Natural killer cell (primary cell): ENCODE measurements at regions not wholly inside any gene's neighbourhood (a gene's known extent, or its start where the extent isn't known, plus 50 kb on each side); places are given as distances from the start of the nearest gene placed in this dataset.

Experiments used
- ATAC-seq, 3 donors: fragments of 150-1000 bp in 2 of 3; fragments of 200-7000 bp in 1 of 3; cut with Tn5 transposase; 1 replicate in 1 of 3; 2 replicates in 2 of 3; pipeline ENCODE4 v1.10.0; 2021; ENCODE audit warnings: mild to moderate bottlenecking in 2 of 3, moderate library complexity in 2 of 3
- DNase-seq, 2 donors: peaks; one replicate each; pipeline versions ENCODE4 v3.0.0 to v3.0.0-alpha.2; 2013 to 2021; ENCODE audit warnings: mixed read lengths in 1 of 2
- H3K27ac ChIP-seq: one replicate; pipeline ENCODE4 v1.5.1; 2013; ENCODE audit warnings: mild to moderate bottlenecking, low read length
- H3K27me3 ChIP-seq: one replicate; pipeline ENCODE4 v1.6.1; 2013; ENCODE audit warnings: low read length; ENCODE audit not compliant: control insufficient read depth, insufficient read depth
- H3K36me3 ChIP-seq: one replicate; pipeline ENCODE4 v1.6.1; 2013; ENCODE audit warnings: low read length; ENCODE audit not compliant: control insufficient read depth, insufficient read depth
- H3K4me1 ChIP-seq: one replicate; pipeline ENCODE4 v1.6.1; 2013; ENCODE audit warnings: low read length; ENCODE audit not compliant: control insufficient read depth, insufficient read depth
- H3K4me3 ChIP-seq: one replicate; pipeline ENCODE4 v1.5.1; 2013; ENCODE audit warnings: low read length
- H3K9me3 ChIP-seq: one replicate; pipeline ENCODE4 v1.6.1; 2013; ENCODE audit warnings: low read length; ENCODE audit not compliant: control insufficient read depth, insufficient read depth
- H3K27ac Mint-ChIP-seq, 2 donors: one replicate each; pipeline ENCODE4 v1.8.0; 2022; ENCODE audit warnings: mild to moderate bottlenecking in 2 of 2, mixed read lengths in 2 of 2, moderate library complexity in 1 of 2
- H3K27me3 Mint-ChIP-seq, 2 donors: one replicate each; pipeline ENCODE4 v1.8.0; 2022; ENCODE audit warnings: low read depth in 2 of 2, mixed read lengths in 2 of 2
- H3K36me3 Mint-ChIP-seq: one replicate; pipeline ENCODE4 v1.8.0; 2022; ENCODE audit warnings: mixed read lengths
- H3K4me1 Mint-ChIP-seq, 2 donors: one replicate each; pipeline ENCODE4 v1.8.0; 2022; ENCODE audit warnings: mixed read lengths in 2 of 2
- H3K4me3 Mint-ChIP-seq: one replicate; pipeline ENCODE4 v1.8.0; 2022; ENCODE audit warnings: mild to moderate bottlenecking, moderate library complexity, mixed read lengths
- H3K9me3 Mint-ChIP-seq, 2 donors: one replicate each; pipeline ENCODE4 v1.8.0; 2022; ENCODE audit warnings: mixed read lengths in 2 of 2
- WGBS: methylation state at CpG from one replicate; pipeline ENCODE4 v1.1.7; 2013; ENCODE audit warnings: missing lambda C conversion rate; ENCODE audit not compliant: insufficient coverage; 5-methylcytosine and 5-hydroxymethylcytosine counted together
- intact Hi-C: fragments of 100-400 bp; cut with micrococcal nuclease; formaldehyde crosslinking; loops from one replicate; pipeline ENCODE4 v1.14.2; 2022
- TF ChIP-seq, protein P1 (sequence below): fragments of 200-600 bp; IDR thresholded peaks from one replicate; pipeline ENCODE4 v1.8.0; 2022; ENCODE audit warnings: antibody characterized with exemption

DNA sequence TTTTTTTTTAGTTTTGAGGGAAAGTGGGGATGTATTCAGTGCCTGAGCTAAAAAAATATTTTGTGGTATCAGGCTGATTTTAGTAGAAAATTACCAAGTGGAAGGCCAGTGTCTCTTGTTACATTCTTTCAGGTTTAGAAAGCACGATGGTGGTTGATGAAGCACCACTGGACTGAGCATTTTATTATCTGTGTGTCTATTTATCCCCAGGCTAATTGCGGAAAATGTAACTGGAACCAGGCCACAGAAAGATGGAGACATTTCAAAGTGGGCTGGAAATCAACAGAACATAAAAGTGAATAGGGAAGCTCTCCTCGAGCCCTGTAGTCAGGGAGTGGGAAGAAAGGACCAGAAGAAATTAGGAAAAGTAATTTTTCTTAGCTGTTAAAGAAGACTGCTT lies 261.0 kb downstream of the STK31 start:
- no peak overlapping the region for H3K4me3 ChIP-seq
- ATAC-seq: no peak

DNA sequence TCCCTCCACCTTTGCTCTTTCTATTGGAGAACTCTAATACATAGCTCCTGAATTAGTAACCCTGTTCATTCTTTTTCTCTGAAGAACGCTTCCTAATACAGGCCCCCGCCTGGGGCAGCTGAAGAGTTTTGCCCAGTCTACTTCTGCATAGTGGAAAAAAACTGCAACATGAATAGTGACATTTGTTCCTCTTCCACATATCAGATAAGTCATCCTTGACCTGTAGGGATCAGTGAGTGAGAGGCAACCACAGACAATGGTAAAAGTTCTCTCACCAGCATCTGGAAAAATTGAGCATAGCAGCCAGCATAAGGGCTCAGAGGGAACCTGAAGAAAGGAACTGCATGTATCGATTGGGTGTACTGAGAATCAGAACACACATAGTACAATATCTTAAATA lies 262.0 kb downstream of the STK31 start:
- no peaks in the 10 kb centered on the region for H3K9me3 ChIP-seq
- Mint-ChIP-seq H3K4me1 (no peaks in the 10 kb centered on the region), H3K4me3 (no peak overlapping the region), H3K27ac (no peak overlapping the region), H3K9me3 (peaks cover 0 to 2% of the 10 kb centered on the region in 2 donors), H3K36me3 (no peaks in the 10 kb centered on the region), H3K27me3 (peaks cover 0 to 14% of the 10 kb centered on the region in 2 donors)
- peaks cover 2% of the 10 kb centered on the region for H3K27me3 ChIP-seq
- ATAC-seq (no peak), DNase-seq (no peak)
- no peaks in the 10 kb centered on the region for H3K36me3 ChIP-seq
- H3K4me1 ChIP-seq: no peaks in the 10 kb centered on the region
- no peak overlapping the region for H3K4me3 ChIP-seq
- WGBS: 100% methylated on average over 2 of the region's 3 CpGs
- H3K27ac ChIP-seq: no peak overlapping the region
- TF ChIP-seq, protein P1, sequence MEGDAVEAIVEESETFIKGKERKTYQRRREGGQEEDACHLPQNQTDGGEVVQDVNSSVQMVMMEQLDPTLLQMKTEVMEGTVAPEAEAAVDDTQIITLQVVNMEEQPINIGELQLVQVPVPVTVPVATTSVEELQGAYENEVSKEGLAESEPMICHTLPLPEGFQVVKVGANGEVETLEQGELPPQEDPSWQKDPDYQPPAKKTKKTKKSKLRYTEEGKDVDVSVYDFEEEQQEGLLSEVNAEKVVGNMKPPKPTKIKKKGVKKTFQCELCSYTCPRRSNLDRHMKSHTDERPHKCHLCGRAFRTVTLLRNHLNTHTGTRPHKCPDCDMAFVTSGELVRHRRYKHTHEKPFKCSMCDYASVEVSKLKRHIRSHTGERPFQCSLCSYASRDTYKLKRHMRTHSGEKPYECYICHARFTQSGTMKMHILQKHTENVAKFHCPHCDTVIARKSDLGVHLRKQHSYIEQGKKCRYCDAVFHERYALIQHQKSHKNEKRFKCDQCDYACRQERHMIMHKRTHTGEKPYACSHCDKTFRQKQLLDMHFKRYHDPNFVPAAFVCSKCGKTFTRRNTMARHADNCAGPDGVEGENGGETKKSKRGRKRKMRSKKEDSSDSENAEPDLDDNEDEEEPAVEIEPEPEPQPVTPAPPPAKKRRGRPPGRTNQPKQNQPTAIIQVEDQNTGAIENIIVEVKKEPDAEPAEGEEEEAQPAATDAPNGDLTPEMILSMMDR: no peak
- intact Hi-C loops: no loop called here

More for the DNA sequence above, 261.0 kb downstream of the STK31 start:
- H3K36me3 Mint-ChIP-seq: no peaks in the 10 kb centered on the region
- H3K27me3 Mint-ChIP-seq: peaks cover 0 to 4% of the 10 kb centered on the region in 2 donors
- intact Hi-C loops: no loop called here
- Histone ChIP-seq H3K27ac (no peak overlapping the region), H3K36me3 (no peaks in the 10 kb centered on the region), H3K9me3 (no peaks in the 10 kb centered on the region), H3K4me1 (no peaks in the 10 kb centered on the region), H3K27me3 (no peaks in the 10 kb centered on the region)
- DNase-seq: no peak
- no peak overlapping the region for H3K4me3 Mint-ChIP-seq
- 84% methylated on average over 3 of the region's 3 CpGs for WGBS
- TF ChIP-seq, protein P1: no peak
- no peaks in the 10 kb centered on the region for H3K4me1 Mint-ChIP-seq
- no peaks in the 10 kb centered on the region for H3K9me3 Mint-ChIP-seq
- H3K27ac Mint-ChIP-seq: no peak overlapping the region

DNA sequence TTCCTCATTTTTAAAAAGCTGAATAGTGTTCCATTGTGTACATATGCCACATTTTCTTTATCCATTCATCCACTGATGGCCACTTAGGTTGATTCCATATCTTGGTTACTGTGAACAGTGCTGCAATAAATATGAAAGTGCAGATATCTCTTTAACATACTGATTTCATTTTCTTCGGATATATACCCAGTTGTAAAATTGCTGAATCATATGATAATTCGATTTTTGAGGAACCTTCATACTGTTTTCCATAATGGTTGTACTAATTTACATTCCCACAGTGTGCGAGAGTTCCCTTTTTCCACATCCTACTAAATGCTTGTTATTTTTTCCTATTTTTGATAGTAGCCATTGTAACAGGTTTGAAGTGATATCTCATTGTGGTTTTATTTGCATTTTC lies 263.2 kb downstream of the STK31 start:
- no CpG with 5 or more reads among the region's 3 CpGs for WGBS
- no peak overlapping the region for H3K27ac Mint-ChIP-seq

DNA sequence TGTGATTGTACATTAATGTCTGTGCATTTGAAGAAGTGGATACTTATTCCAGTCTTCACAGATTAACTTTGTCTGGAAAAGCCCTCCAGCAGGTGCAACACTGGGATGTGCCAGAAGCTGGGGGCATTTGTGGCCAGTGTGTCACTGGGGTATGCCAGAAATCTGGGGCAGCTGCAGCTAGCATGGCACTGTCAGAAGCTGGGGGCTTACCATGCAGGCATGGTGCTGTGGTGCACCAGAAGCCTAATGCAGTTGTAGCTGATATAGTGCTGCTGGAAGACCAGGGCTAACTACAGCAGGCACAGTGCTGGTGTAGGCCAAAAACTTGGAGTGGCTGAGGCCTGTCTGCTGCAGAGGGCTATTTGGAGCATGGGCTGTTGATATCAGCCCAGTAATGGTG lies 270.1 kb downstream of the STK31 start:
- Histone ChIP-seq H3K27ac (no peak overlapping the region), H3K27me3 (peaks cover 2% of the 10 kb centered on the region), H3K9me3 (peaks cover 15% of the 10 kb centered on the region), H3K36me3 (no peaks in the 10 kb centered on the region), H3K4me1 (no peaks in the 10 kb centered on the region), H3K4me3 (no peak overlapping the region)
- DNase-seq: no peak
- intact Hi-C loops: loop anchor here (10.0 kb wide), 1 partner anchor 45 kb away; no protein-coding TSS in a partner anchor
- H3K4me3 Mint-ChIP-seq: no peak overlapping the region
- no peaks in the 10 kb centered on the region for H3K4me1 Mint-ChIP-seq
- peaks cover 11% of the 10 kb centered on the region for H3K36me3 Mint-ChIP-seq
- ATAC-seq: no peak
- TF ChIP-seq, protein P1: no peak
- H3K9me3 Mint-ChIP-seq: peaks cover 3 to 10% of the 10 kb centered on the region in 2 donors
- peaks cover 0 to 16% of the 10 kb centered on the region in 2 donors for H3K27me3 Mint-ChIP-seq
- H3K27ac Mint-ChIP-seq: no peak overlapping the region

More for the DNA sequence above, 263.2 kb downstream of the STK31 start:
- Histone ChIP-seq H3K4me1 (no peaks in the 10 kb centered on the region), H3K9me3 (no peaks in the 10 kb centered on the region), H3K27ac (no peak overlapping the region), H3K36me3 (no peaks in the 10 kb centered on the region), H3K4me3 (no peak overlapping the region), H3K27me3 (peaks cover 2% of the 10 kb centered on the region)
- Mint-ChIP-seq H3K4me3 (no peak overlapping the region), H3K36me3 (no peaks in the 10 kb centered on the region), H3K27me3 (peaks cover 0 to 16% of the 10 kb centered on the region in 2 donors), H3K9me3 (peaks cover 0 to 2% of the 10 kb centered on the region in 2 donors), H3K4me1 (no peaks in the 10 kb centered on the region)
- intact Hi-C loops: no loop called here
- ATAC-seq (no peak), DNase-seq (no peak)
- TF ChIP-seq, protein P1: no peak
